ENCODE measurements at regions not wholly inside any gene's neighbourhood (a gene's known extent, or its start where the extent isn't known, plus 50 kb on each side); places are given as distances from the start of the nearest gene placed in this dataset.

DNA sequence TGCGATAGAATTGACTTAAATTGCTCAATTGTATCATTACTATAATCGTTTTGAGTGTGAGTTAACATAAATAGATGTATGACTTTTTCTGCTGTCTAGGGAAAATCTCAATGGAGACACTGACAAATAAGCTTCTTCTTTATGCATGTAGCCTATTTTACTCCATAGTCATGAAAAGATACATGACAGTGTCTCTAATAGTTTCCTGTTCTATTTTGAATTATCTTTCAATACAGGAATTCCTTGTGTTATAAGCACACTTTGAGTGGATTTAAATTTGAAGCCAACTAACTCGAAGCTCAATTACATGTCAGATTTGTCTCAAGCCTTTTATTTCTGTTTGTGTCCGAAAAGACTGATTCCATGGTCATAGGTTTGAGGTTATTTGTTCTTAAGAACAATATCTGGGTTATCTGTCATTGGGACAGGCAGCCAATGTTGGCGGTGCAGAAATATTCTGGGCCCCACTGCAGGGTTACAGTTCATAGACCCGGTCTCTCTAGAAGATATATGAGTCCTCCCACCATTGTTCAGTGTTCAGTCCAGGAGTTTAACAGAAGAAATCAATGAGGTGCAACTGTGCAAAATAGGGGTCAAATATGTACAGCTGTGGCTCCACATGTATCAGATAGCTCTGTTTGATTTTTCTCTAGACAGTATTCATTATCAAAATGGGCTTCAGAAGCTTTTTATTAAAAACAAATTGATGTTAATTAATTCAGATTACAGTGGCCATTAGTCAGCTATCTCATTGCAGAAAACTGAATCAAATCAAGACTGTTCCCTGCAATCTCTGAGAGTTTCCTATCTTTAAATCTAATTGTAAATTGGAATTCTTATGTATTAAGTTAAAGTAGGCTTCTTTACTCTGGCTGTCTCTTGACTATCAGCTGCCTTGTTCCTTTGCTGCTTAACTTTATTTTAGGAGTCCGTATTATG is 1238.8 kb downstream of the NXPH1 start:
- TF ChIP-seq EP300 (IDR thresholded peaks at IDR 0.05) (no peak), POLR2A (IDR thresholded peaks at IDR 0.05) (no peak)
- TF ChIP-seq, protein P1, sequence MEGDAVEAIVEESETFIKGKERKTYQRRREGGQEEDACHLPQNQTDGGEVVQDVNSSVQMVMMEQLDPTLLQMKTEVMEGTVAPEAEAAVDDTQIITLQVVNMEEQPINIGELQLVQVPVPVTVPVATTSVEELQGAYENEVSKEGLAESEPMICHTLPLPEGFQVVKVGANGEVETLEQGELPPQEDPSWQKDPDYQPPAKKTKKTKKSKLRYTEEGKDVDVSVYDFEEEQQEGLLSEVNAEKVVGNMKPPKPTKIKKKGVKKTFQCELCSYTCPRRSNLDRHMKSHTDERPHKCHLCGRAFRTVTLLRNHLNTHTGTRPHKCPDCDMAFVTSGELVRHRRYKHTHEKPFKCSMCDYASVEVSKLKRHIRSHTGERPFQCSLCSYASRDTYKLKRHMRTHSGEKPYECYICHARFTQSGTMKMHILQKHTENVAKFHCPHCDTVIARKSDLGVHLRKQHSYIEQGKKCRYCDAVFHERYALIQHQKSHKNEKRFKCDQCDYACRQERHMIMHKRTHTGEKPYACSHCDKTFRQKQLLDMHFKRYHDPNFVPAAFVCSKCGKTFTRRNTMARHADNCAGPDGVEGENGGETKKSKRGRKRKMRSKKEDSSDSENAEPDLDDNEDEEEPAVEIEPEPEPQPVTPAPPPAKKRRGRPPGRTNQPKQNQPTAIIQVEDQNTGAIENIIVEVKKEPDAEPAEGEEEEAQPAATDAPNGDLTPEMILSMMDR (IDR thresholded peaks at IDR 0.05) = no peak
- Histone ChIP-seq H3K9me3 (no peaks in the 10 kb centered on the region), H3K4me1 (ENCODE audit: insufficient read depth) (no peaks in the 10 kb centered on the region), H3K27me3 (no peaks in the 10 kb centered on the region), H3K27ac (no peak overlapping the region), H3K36me3 (no peaks in the 10 kb centered on the region), H3K4me3 (no peak overlapping the region)
- 58 to 66% (median 61%) methylated on average over 7 of the region's 7 CpGs for WGBS, 3 donors
- no peak for DNase-seq
- intact Hi-C loops (cut with DNase I) = no loop called here

DNA sequence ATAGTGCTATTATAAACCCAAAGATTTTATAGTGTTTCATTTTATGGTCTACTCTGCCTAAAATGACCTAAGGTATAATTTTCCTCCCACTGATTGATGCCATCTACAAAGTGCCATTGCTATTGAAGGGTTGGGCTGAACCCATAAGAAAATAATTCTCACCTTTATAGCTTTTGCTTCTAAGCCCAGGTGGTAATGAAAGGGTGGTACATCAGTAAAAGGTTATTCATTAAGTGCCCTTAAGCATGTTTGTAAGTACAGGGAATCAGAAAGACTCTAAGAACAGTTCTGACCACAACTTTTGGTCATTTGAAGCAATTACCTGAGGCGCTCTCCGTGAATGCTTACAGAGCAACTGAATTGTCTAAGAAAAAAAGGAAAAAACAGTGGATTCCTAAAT is 1247.3 kb downstream of the NXPH1 start:
- no peak for DNase-seq
- TF ChIP-seq POLR2A (IDR thresholded peaks at IDR 0.05) (no peak), EP300 (IDR thresholded peaks at IDR 0.05) (no peak)
- TF ChIP-seq, protein P1 (IDR thresholded peaks at IDR 0.05) = no peak
- Histone ChIP-seq H3K4me1 (ENCODE audit: insufficient read depth) (no peaks in the 10 kb centered on the region), H3K9me3 (no peaks in the 10 kb centered on the region), H3K36me3 (no peaks in the 10 kb centered on the region), H3K4me3 (no peak overlapping the region), H3K27ac (no peak overlapping the region), H3K27me3 (no peaks in the 10 kb centered on the region)
- intact Hi-C loops (cut with DNase I) = no loop called here
- 93 to 94% (median 93%) methylated on average over 2 of the region's 2 CpGs for WGBS, 3 donors

DNA sequence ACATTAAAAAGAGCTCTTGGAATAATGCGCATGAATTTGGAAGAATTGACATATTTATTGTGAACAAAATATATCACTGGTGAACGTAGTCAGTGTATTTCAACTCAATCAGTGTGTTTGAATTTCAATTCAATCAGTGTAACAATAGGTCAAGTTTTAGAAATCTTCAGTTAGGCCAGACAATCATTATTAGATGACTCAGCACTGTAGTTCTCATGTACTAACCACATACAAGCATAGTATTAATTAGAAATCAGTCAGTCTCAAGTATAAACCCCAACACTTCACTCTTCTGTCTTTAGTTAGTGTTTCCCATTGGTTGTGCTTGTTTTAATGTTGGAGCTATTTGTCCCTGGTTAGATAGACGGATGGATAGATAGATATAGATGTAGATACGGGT is 1247.9 kb downstream of the NXPH1 start:
- no peaks in the 10 kb centered on the region for H3K4me1 ChIP-seq (ENCODE audit: insufficient read depth)
- DNase-seq = no peak
- no peaks in the 10 kb centered on the region for H3K27me3 ChIP-seq
- 80 to 86% (median 83%) methylated on average over 4 of the region's 4 CpGs for WGBS, 3 donors
- no peaks in the 10 kb centered on the region for H3K36me3 ChIP-seq
- H3K9me3 ChIP-seq = no peaks in the 10 kb centered on the region
- intact Hi-C loops (cut with DNase I) = no loop called here
- TF ChIP-seq, protein P1 (IDR thresholded peaks at IDR 0.05) = no peak
- TF ChIP-seq POLR2A (IDR thresholded peaks at IDR 0.05) (no peak), EP300 (IDR thresholded peaks at IDR 0.05) (no peak)
- H3K4me3 ChIP-seq = no peak overlapping the region
- no peak overlapping the region for H3K27ac ChIP-seq

DNA sequence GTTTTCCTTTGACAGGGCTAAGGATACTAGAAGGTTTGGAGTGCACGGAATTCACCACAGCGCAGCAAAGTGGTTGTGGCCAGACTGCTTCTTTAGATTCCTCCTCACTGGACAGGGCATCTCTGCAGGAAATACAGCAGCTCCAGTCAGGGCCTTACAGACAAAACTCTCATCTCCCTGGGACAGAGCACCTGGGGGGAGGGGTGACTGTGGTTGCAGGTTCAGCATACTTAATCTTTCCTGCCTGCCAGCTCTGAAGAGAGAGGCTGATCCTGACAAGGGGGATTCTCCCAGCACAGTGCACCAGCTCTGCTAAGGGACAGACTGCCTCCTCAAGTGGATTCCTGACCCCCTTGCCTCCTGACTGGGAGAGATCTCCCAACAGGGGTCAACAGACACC is 1257.9 kb downstream of the NXPH1 start:
- Histone ChIP-seq H3K27ac (no peak overlapping the region), H3K9me3 (no peaks in the 10 kb centered on the region), H3K36me3 (no peaks in the 10 kb centered on the region), H3K4me3 (no peak overlapping the region), H3K4me1 (ENCODE audit: insufficient read depth) (no peaks in the 10 kb centered on the region), H3K27me3 (no peaks in the 10 kb centered on the region)
- DNase-seq = no peak
- WGBS, 3 donors = 78 to 94% (median 83%) methylated on average over 2 of the region's 2 CpGs
- intact Hi-C loops (cut with DNase I) = loop anchor here in 1 of 4 donors (5.0 kb wide), 1 partner anchor 979 kb away; no protein-coding TSS in a partner anchor
- TF ChIP-seq, protein P1 (IDR thresholded peaks at IDR 0.05) = no peak
- TF ChIP-seq EP300 (IDR thresholded peaks at IDR 0.05) = no peak
- no peak for TF ChIP-seq POLR2A (IDR thresholded peaks at IDR 0.05)
